Testis (tissue), 2 donors: ENCODE measurements at regions not wholly inside any gene's neighbourhood (a gene's known extent, or its start where the extent isn't known, plus 50 kb on each side); places are given as distances from the start of the nearest gene placed in this dataset.

Experiments
- CTCF ChIP-seq, 3 experiments: fragments of 450-650 bp in 2 of 3; fragments of 200-600 bp in 1 of 3; sonication (generic) in 1 of 3; IDR thresholded peaks; one replicate each; pipeline ENCODE4 v1.5.1; 2016 to 2019; ENCODE audit warnings: antibody characterized with exemption in 3 of 3, mild to moderate bottlenecking in 2 of 3, moderate library complexity in 1 of 3
- POLR2A ChIP-seq: fragments of 450-650 bp; IDR thresholded peaks from one replicate; pipeline ENCODE4 v1.6.1; 2017; ENCODE audit warnings: antibody characterized with exemption, mild to moderate bottlenecking, moderate library complexity

DNA sequence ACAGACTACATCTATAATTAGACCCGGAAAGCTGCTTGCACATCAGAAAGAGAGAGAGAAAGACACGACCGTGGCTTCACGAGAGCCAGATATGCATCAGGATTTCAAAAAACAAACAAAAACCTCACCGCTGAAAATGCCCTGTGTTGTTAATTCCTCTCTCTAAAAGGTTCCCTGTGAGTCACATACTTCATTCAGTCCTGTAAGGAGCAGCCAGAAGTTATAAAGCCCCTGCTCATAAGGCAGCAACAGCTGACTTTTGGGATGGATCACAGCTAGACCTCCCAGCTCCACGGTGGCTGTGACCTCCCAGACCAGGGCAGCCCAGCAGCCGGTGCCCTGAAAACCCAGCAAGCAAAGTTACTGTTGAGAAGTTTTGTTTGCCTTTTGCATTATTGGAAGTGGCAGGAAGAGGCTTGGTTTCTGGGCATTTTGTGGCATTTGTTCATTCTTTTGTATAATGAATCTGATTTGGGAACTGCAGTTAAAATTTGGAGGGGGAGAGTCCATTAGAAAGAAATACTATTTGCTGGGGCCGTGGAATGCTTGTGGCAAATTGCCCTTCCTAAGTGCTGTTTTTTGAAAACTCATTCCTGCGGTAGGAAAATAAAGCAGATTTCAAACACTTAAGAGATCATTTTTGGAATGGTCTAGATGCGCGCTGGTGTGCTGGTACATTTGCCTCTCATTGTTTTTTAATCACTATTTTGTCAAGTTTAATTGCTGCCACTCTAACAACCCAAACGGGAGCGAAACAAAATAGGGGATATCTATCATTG, 520.4 kb downstream of the BCOR start:
- TF ChIP-seq CTCF (IDR thresholded peaks at IDR 0.05) (no peak), POLR2A (no peak)
